ENCODE measurements at regions not wholly inside any gene's neighbourhood (a gene's known extent, or its start where the extent isn't known, plus 50 kb on each side); places are given as distances from the start of the nearest gene placed in this dataset.

DNA sequence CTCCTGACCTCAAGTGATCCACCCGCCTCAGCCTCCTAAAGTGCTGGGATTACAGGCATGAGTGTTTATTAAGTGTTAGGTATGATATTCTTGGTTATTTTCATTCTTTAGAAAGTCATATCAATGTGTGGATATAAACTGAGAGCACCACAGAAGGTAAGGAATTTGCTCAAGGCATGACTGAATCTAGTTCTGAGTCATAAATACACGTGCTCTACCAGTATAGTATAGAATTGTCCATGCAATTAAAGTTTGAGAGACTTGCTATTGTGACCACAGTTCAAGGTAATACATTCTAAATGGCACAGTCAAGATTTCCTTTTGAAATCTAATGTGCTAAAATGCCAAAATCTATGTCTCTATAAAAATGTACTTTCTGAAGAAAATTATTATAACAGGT is 401.1 kb upstream of the CHRM3 start:
- no peaks in the 10 kb centered on the region for H3K36me3 ChIP-seq
- H3K4me1 ChIP-seq, result peaks cover 5% of the 10 kb centered on the region; the same call in 1 of the 2 replicates
- no peak for DNase-seq
- H3K9me3 ChIP-seq, result no peaks in the 10 kb centered on the region
- H3K4me3 ChIP-seq (ENCODE audit: low read depth, low read length), result no peak overlapping the region
- TF ChIP-seq, protein P1, sequence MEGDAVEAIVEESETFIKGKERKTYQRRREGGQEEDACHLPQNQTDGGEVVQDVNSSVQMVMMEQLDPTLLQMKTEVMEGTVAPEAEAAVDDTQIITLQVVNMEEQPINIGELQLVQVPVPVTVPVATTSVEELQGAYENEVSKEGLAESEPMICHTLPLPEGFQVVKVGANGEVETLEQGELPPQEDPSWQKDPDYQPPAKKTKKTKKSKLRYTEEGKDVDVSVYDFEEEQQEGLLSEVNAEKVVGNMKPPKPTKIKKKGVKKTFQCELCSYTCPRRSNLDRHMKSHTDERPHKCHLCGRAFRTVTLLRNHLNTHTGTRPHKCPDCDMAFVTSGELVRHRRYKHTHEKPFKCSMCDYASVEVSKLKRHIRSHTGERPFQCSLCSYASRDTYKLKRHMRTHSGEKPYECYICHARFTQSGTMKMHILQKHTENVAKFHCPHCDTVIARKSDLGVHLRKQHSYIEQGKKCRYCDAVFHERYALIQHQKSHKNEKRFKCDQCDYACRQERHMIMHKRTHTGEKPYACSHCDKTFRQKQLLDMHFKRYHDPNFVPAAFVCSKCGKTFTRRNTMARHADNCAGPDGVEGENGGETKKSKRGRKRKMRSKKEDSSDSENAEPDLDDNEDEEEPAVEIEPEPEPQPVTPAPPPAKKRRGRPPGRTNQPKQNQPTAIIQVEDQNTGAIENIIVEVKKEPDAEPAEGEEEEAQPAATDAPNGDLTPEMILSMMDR (IDR thresholded peaks at IDR 0.05; ENCODE audit: low read depth, low read length), result no peak
- no peaks in the 10 kb centered on the region for H3K27me3 ChIP-seq

DNA sequence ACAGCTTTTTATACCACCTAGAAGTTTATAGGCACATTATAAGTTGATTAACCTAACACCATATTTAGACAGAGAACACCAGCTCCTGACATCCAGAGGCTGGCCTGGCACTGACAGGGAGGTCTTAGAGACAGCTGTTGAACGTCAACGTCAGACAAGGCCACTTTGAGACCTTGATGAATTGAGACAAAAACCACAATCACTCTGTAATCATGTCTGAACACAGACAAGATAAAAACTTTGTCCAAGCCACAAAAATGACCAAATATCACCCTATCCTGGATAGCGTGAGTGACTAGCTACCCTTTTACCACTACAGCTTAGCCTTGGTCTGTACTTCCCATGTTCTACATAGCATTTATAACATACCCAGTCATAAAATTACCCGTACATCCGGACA is 403.6 kb upstream of the CHRM3 start:
- Histone ChIP-seq H3K9me3 (no peaks in the 10 kb centered on the region), H3K4me3 (ENCODE audit: low read depth, low read length) (no peak overlapping the region), H3K27me3 (no peaks in the 10 kb centered on the region), H3K36me3 (no peaks in the 10 kb centered on the region), H3K4me1 (peaks cover 5% of the 10 kb centered on the region; the same call in 1 of the 2 replicates)
- TF ChIP-seq, protein P1 (IDR thresholded peaks at IDR 0.05; ENCODE audit: low read depth, low read length), result no peak
- DNase-seq, result peak; percentile 32

DNA sequence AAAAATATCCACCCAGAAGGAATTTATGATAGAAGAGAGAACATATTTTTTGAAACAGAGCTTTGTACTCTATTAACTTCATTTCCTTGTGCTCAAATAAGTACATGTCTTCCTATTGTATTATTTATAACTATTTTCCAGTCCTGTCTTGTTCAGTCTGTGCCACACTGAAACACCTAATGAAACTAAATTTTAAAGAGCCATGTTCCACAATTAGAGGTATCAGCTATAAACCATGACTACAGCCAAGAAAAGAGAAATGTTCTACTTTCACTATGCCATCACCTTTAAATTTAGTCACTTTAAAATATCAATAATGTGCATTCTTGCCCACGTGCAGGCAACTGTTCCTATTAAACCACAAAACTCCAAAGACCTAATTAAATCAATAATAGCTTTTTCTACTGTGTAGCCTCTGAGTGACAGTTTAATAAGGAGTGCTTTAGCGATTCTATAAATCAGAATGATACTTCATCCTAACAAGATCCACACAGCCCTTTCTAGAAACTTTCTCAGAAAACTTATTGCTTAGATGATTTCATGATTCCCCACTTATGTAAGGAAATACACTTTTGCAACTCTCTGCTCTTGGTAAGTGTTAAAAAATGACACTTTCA is 404.9 kb upstream of the CHRM3 start:
- no peak overlapping the region for H3K4me3 ChIP-seq (ENCODE audit: low read depth, low read length)
- H3K36me3 ChIP-seq, result no peaks in the 10 kb centered on the region
- no peak for DNase-seq
- H3K9me3 ChIP-seq, result no peaks in the 10 kb centered on the region
- peaks cover 5% of the 10 kb centered on the region; the same call in 1 of the 2 replicates for H3K4me1 ChIP-seq
- no peaks in the 10 kb centered on the region for H3K27me3 ChIP-seq
- TF ChIP-seq, protein P1 (IDR thresholded peaks at IDR 0.05; ENCODE audit: low read depth, low read length), result no peak

DNA sequence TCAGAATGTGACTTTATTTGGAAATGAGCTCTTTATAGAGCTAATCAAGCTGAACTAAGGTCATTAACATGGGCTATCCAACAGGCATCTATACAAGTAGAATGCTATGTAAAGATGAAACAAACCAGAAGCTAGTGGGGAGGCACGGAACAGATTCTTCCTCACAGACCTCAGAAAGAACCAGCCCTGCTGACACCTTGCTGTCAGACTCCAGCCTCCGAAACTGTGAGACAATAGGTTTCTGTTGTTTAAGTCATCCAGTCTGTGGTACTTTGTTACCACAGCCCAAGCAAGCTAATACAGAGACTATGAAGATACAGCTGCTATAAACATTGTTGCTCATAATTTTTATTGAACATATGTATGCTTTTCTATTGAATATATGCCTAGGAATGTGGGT is 406.3 kb upstream of the CHRM3 start:
- H3K36me3 ChIP-seq, result no peaks in the 10 kb centered on the region
- TF ChIP-seq, protein P1 (IDR thresholded peaks at IDR 0.05; ENCODE audit: low read depth, low read length), result no peak
- no peaks in the 10 kb centered on the region for H3K27me3 ChIP-seq
- H3K9me3 ChIP-seq, result no peaks in the 10 kb centered on the region
- H3K4me3 ChIP-seq (ENCODE audit: low read depth, low read length), result no peak overlapping the region
- peaks cover 5% of the 10 kb centered on the region; the same call in 1 of the 2 replicates for H3K4me1 ChIP-seq
- no peak for DNase-seq

DNA sequence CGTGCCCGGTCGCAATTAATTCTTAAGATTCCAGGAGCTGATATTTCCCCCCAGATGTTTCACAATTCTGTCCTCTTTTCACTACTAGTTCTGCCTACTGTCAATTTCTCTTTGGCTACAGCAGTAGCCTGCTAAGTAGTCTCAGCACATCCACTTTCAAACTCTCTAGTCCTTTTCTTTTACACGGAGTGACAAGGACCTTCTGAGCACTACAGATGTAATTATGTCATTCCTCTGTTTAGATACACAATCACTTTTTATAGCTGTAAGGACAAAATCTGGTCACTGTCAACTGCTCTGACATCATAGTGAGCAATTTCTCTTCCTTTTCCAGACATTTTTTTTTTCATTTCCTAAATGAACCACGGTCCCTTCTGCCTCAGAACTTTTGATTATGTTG is 421.7 kb upstream of the CHRM3 start:
- no peaks in the 10 kb centered on the region for H3K9me3 ChIP-seq
- no peak overlapping the region for H3K4me3 ChIP-seq (ENCODE audit: low read depth, low read length)
- H3K4me1 ChIP-seq, result peaks cover 2% of the 10 kb centered on the region; the same call in 1 of the 2 replicates
- DNase-seq, result no peak
- H3K27me3 ChIP-seq, result no peaks in the 10 kb centered on the region
- TF ChIP-seq, protein P1 (IDR thresholded peaks at IDR 0.05; ENCODE audit: low read depth, low read length), result no peak
- H3K36me3 ChIP-seq, result no peaks in the 10 kb centered on the region

DNA sequence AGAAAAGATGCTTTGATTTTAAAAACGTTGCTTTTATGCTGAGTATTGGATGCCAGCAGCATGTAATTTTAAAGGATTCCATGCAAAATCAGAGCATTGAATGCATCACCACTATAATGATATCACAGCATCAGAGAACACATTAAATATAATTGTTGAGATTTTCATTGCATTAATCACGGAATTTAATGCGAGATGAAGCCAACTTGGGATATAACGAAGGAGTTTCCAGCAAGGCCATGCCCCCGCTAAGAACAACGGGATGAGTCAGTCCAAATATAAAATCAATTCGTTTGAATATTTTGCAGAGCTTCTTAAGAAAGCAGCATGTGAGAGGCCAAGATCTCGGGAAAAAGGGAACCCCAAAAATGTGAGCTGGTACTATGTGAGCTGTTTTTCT is 423.4 kb upstream of the CHRM3 start:
- Histone ChIP-seq H3K27me3 (no peaks in the 10 kb centered on the region), H3K4me3 (ENCODE audit: low read depth, low read length) (no peak overlapping the region), H3K4me1 (peaks cover 2% of the 10 kb centered on the region; the same call in 1 of the 2 replicates), H3K36me3 (no peaks in the 10 kb centered on the region), H3K9me3 (no peaks in the 10 kb centered on the region)
- DNase-seq, result no peak
- TF ChIP-seq, protein P1 (IDR thresholded peaks at IDR 0.05; ENCODE audit: low read depth, low read length), result no peak

All from BE2C (cell line).